H9 (cell line): ENCODE measurements at regions not wholly inside any gene's neighbourhood (a gene's known extent, or its start where the extent isn't known, plus 50 kb on each side); places are given as distances from the start of the nearest gene placed in this dataset.

ENCODE experiments used
- DNase-seq: peaks from one replicate; pipeline ENCODE4 v3.0.0-alpha.2; 2017
- H2AFZ ChIP-seq: one replicate; pipeline ENCODE4 v1.6.1; 2013; ENCODE audit warnings: mild to moderate bottlenecking, low read length, control low read depth, moderate library complexity
- H2AK5ac ChIP-seq: 2 replicates; pipeline ENCODE4 v1.6.1; 2013; ENCODE audit warnings: low read length, control low read depth, mixed read lengths; ENCODE audit not compliant: insufficient read length
- H2BK120ac ChIP-seq: one replicate; pipeline ENCODE4 v1.6.1; 2013; ENCODE audit warnings: low read depth, mild to moderate bottlenecking, low read length, control low read depth, inconsistent platforms; ENCODE audit not compliant: poor library complexity, severe bottlenecking
- H2BK12ac ChIP-seq: 2 replicates; pipeline ENCODE4 v1.6.1; 2013; ENCODE audit warnings: low read length, control low read depth, mixed read lengths, low read depth; ENCODE audit not compliant: insufficient read length
- H2BK15ac ChIP-seq: 2 replicates; pipeline ENCODE4 v1.6.1; 2013; ENCODE audit warnings: low read depth, low read length, control low read depth
- H2BK20ac ChIP-seq: one replicate; pipeline ENCODE4 v1.6.1; 2013; ENCODE audit warnings: low read depth, mild to moderate bottlenecking, low read length, control low read depth, inconsistent platforms; ENCODE audit not compliant: poor library complexity, severe bottlenecking
- H2BK5ac ChIP-seq: 2 replicates; pipeline ENCODE4 v1.6.1; 2013; ENCODE audit warnings: low read length, control low read depth, mixed read lengths; ENCODE audit not compliant: insufficient read length
- H3K14ac ChIP-seq: 2 replicates; pipeline ENCODE4 v1.6.1; 2013; ENCODE audit warnings: low read length, control low read depth; ENCODE audit not compliant: insufficient read depth
- H3K18ac ChIP-seq: 2 replicates; pipeline ENCODE4 v1.6.1; 2013; ENCODE audit warnings: low read depth, mild to moderate bottlenecking, mixed read lengths, low read length, control low read depth; ENCODE audit not compliant: insufficient read length
- H3K23ac ChIP-seq: 2 replicates; pipeline ENCODE4 v1.6.1; 2013; ENCODE audit warnings: low read length, control low read depth, mixed read lengths, low read depth; ENCODE audit not compliant: insufficient read length
- H3K23me2 ChIP-seq: 2 replicates; pipeline ENCODE4 v1.6.1; 2013; ENCODE audit warnings: low read depth, mild to moderate bottlenecking, mixed read lengths, low read length, control low read depth; ENCODE audit not compliant: insufficient read length, poor library complexity, severe bottlenecking
- H3K27ac ChIP-seq: 2 replicates; pipeline ENCODE4 v1.5.1; 2013; ENCODE audit warnings: low read length, control low read depth, mixed read lengths, low read depth; ENCODE audit not compliant: insufficient read length
- H3K27me3 ChIP-seq: 2 replicates; pipeline ENCODE4 v1.6.1; 2013; ENCODE audit warnings: low read length, control low read depth, inconsistent platforms; ENCODE audit not compliant: insufficient read depth
- H3K4ac ChIP-seq: 2 replicates; pipeline ENCODE4 v1.6.1; 2013; ENCODE audit warnings: low read depth, mild to moderate bottlenecking, control low read depth, inconsistent platforms, low read length, moderate library complexity
- H3K4me1 ChIP-seq: 2 replicates; pipeline ENCODE4 v1.6.1; 2013; ENCODE audit warnings: low read length, control low read depth, inconsistent platforms; ENCODE audit not compliant: insufficient read depth
- H3K4me2 ChIP-seq: 2 replicates; pipeline ENCODE4 v1.6.1; 2013; ENCODE audit warnings: low read length, control low read depth, mixed read lengths; ENCODE audit not compliant: insufficient read length, insufficient read depth
- H3K56ac ChIP-seq: 2 replicates; pipeline ENCODE4 v1.6.1; 2013; ENCODE audit warnings: low read depth, mild to moderate bottlenecking, mixed read lengths, low read length, control low read depth; ENCODE audit not compliant: insufficient read length
- H3K79me1 ChIP-seq: 2 replicates; pipeline ENCODE4 v1.6.1; 2013; ENCODE audit warnings: low read depth, mild to moderate bottlenecking, moderate library complexity, low read length, control low read depth, inconsistent platforms; ENCODE audit not compliant: insufficient read depth, poor library complexity, severe bottlenecking
- H3K79me2 ChIP-seq: 2 replicates; pipeline ENCODE4 v1.6.1; 2013; ENCODE audit warnings: low read length, control low read depth, inconsistent platforms; ENCODE audit not compliant: insufficient read depth
- H3K9ac ChIP-seq: 2 replicates; pipeline ENCODE4 v1.6.1; 2013; ENCODE audit warnings: low read length, control low read depth, mixed read lengths; ENCODE audit not compliant: insufficient read length; ENCODE audit errors: extremely low read depth
- H3K9me3 ChIP-seq: one replicate; pipeline ENCODE4 v1.6.1; 2013; ENCODE audit warnings: low read depth, low read length, inconsistent platforms; ENCODE audit not compliant: control insufficient read depth
- H3T11ph ChIP-seq: one replicate; pipeline ENCODE4 v1.6.1; 2013; ENCODE audit warnings: mild to moderate bottlenecking, low read length, control low read depth, inconsistent platforms
- H4K20me1 ChIP-seq: one replicate; pipeline ENCODE4 v1.6.1; 2013; ENCODE audit not compliant: control insufficient read depth, insufficient read length, insufficient read depth
- H4K5ac ChIP-seq: 2 replicates; pipeline ENCODE4 v1.6.1; 2013; ENCODE audit warnings: low read depth, mild to moderate bottlenecking, mixed read lengths, low read length, control low read depth; ENCODE audit not compliant: insufficient read length
- H4K8ac ChIP-seq: replicated peaks from 2 replicates; pipeline ENCODE4 v1.6.1; 2013; ENCODE audit warnings: low read length, control low read depth, mixed read lengths, low read depth; ENCODE audit not compliant: insufficient read length
- H4K91ac ChIP-seq: 2 replicates; pipeline ENCODE4 v1.6.1; 2013; ENCODE audit warnings: low read depth, mild to moderate bottlenecking, moderate library complexity, mixed read lengths, low read length, control low read depth; ENCODE audit not compliant: insufficient read length
- H3K27ac Mint-ChIP-seq, 3 experiments: 2 replicates in 2 of 3; 3 replicates in 1 of 3; pipeline ENCODE4 v1.8.0; 2020 to 2021; ENCODE audit warnings: mixed read lengths in 3 of 3, mild to moderate bottlenecking in 1 of 3, moderate library complexity in 1 of 3
- H3K27me3 Mint-ChIP-seq: 2 replicates; pipeline ENCODE4 v1.8.0; 2021; ENCODE audit warnings: low read depth, mild to moderate bottlenecking, moderate library complexity, mixed read lengths
- H3K36me3 Mint-ChIP-seq, 3 experiments: 2 replicates in 2 of 3; 3 replicates in 1 of 3; pipeline ENCODE4 v1.8.0; 2020 to 2021; ENCODE audit warnings: low read depth in 3 of 3, mixed read lengths in 3 of 3; ENCODE audit not compliant: insufficient read depth in 1 of 3
- H3K4me1 Mint-ChIP-seq, 2 experiments: 2 replicates each; pipeline ENCODE4 v1.8.0; 2020; ENCODE audit warnings: mixed read lengths in 2 of 2
- H3K4me3 Mint-ChIP-seq, 2 experiments: 2 replicates in 1 of 2; 3 replicates in 1 of 2; pipeline ENCODE4 v1.8.0; 2020 to 2021; ENCODE audit warnings: mild to moderate bottlenecking in 2 of 2, mixed read lengths in 2 of 2, moderate library complexity in 1 of 2
- H3K9me3 Mint-ChIP-seq, 2 experiments: 2 replicates in 1 of 2; 3 replicates in 1 of 2; pipeline ENCODE4 v1.8.0; 2020; ENCODE audit warnings: mild to moderate bottlenecking in 2 of 2, mixed read lengths in 2 of 2, moderate library complexity in 1 of 2
- WGBS: extraction: QIAGEN DNeasy Blood & Tissue Kit; methylation state at CpG from one replicate; pipeline ENCODE4 v1.1.7; 2013; ENCODE audit warnings: missing lambda C conversion rate, low lambda C conversion rate, mixed read lengths; ENCODE audit not compliant: insufficient read length; ENCODE audit errors: extremely low coverage; 5-methylcytosine and 5-hydroxymethylcytosine counted together
- TF ChIP-seq, protein P1 (sequence below): fragments of 200-600 bp; sonication (generic); conservative IDR thresholded peaks from 3 replicates; pipeline ENCODE4 v1.8.0; 2021; ENCODE audit warnings: antibody characterized with exemption, mild to moderate bottlenecking

DNA sequence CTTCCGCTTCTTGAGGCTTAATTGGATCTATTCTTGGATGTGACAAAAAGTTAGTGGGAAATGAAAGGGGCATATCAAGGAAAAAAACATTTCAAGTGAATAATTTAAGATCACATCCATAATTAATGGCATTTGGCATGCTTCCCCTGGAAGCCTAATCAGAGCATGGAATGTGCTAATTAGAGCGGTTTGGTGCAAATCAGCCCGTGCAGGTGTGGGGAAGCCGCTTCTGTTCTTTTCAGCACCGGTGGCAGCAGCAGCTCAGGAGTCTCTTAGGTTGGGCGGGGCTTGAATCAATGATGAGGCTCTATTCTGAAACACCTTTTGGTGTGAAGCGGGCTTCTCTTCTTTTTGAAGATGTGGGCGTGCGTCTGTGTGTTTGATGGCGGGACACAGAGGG is 301.2 kb downstream of the LRFN2 start:
- Histone ChIP-seq H2AFZ (no peak overlapping the region), H4K8ac (no peak overlapping the region), H3K56ac (no peak overlapping the region), H3K9ac (no peak overlapping the region), H3K14ac (no peak overlapping the region), H2AK5ac (no peak overlapping the region), H4K20me1 (no peaks in the 10 kb centered on the region), H3K9me3 (no peaks in the 10 kb centered on the region), H3K23ac (no peak overlapping the region), H3T11ph (no peak overlapping the region), H3K79me1 (no peaks in the 10 kb centered on the region), H3K18ac (no peak overlapping the region), H3K27ac (peak overlapping the region; percentile 35), H3K27me3 (no peaks in the 10 kb centered on the region), H4K91ac (no peak overlapping the region), H3K4me2 (peak overlapping the region; percentile 83), H2BK5ac (no peak overlapping the region), H4K5ac (no peak overlapping the region), H2BK20ac (no peak overlapping the region), H2BK12ac (no peak overlapping the region), H2BK120ac (peak overlapping the region; percentile 0), H3K4ac (no peak overlapping the region), H3K79me2 (no peaks in the 10 kb centered on the region), H3K4me1 (peaks cover 23% of the 10 kb centered on the region; the same call in 1 of the 2 replicates), H2BK15ac (no peak overlapping the region), H3K23me2 (no peaks in the 10 kb centered on the region)
- no CpG with 5 or more reads among the region's 10 CpGs for WGBS
- H3K27ac Mint-ChIP-seq = peak overlapping the region in 2 of 3 experiments; percentile 91 to 97
- no peaks in the 10 kb centered on the region for H3K9me3 Mint-ChIP-seq
- peak overlapping the region; percentile 16 to 68 for H3K4me3 Mint-ChIP-seq
- peaks cover 5% of the 10 kb centered on the region for H3K27me3 Mint-ChIP-seq
- H3K4me1 Mint-ChIP-seq = peaks cover 59 to 67% of the 10 kb centered on the region in 2 experiments
- peak; percentile 82 for DNase-seq
- TF ChIP-seq, protein P1, sequence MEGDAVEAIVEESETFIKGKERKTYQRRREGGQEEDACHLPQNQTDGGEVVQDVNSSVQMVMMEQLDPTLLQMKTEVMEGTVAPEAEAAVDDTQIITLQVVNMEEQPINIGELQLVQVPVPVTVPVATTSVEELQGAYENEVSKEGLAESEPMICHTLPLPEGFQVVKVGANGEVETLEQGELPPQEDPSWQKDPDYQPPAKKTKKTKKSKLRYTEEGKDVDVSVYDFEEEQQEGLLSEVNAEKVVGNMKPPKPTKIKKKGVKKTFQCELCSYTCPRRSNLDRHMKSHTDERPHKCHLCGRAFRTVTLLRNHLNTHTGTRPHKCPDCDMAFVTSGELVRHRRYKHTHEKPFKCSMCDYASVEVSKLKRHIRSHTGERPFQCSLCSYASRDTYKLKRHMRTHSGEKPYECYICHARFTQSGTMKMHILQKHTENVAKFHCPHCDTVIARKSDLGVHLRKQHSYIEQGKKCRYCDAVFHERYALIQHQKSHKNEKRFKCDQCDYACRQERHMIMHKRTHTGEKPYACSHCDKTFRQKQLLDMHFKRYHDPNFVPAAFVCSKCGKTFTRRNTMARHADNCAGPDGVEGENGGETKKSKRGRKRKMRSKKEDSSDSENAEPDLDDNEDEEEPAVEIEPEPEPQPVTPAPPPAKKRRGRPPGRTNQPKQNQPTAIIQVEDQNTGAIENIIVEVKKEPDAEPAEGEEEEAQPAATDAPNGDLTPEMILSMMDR = no peak
- H3K36me3 Mint-ChIP-seq = peaks cover 0 to 2% (median 0%) of the 10 kb centered on the region in 3 experiments; a peak in 1 of 7 replicates
